Thyroid gland (tissue), 4 donors: ENCODE measurements at regions not wholly inside any gene's neighbourhood (a gene's known extent, or its start where the extent isn't known, plus 50 kb on each side); places are given as distances from the start of the nearest gene placed in this dataset.

ENCODE experiments used
- DNase-seq, 2 donors: peaks; one replicate each; pipeline ENCODE4 v3.0.0-alpha.2; 2019
- H3K27ac ChIP-seq, 3 donors: fragments of 200-600 bp; sonication (generic); 1 replicate in 2 of 3; 2 replicates in 1 of 3; pipeline ENCODE4 v1.5.1; 2016 to 2019; ENCODE audit warnings: mild to moderate bottlenecking in 1 of 3, moderate library complexity in 1 of 3
- H3K27me3 ChIP-seq: fragments of 200-600 bp; sonication (generic); one replicate; pipeline ENCODE4 v1.5.1; 2019
- H3K36me3 ChIP-seq, 2 donors: fragments of 200-600 bp; sonication (generic); one replicate each; pipeline ENCODE4 v1.5.1; 2016 to 2019
- H3K4me1 ChIP-seq, 2 donors: fragments of 200-600 bp; sonication (generic); one replicate each; pipeline ENCODE4 v1.5.1; 2017 to 2019
- H3K4me3 ChIP-seq, 3 donors: fragments of 200-600 bp; sonication (generic); replicated peaks in 1 of 3; 1 replicate in 2 of 3; 2 replicates in 1 of 3; pipeline ENCODE4 v1.5.1; 2016; ENCODE audit warnings: mild to moderate bottlenecking in 1 of 3
- H3K9me3 ChIP-seq: fragments of 200-600 bp; sonication (generic); one replicate; pipeline ENCODE4 v1.5.1; 2017
- CTCF ChIP-seq, 6 experiments: fragments of 200-600 bp in 3 of 6; fragments of 450-650 bp in 3 of 6; sonication (generic) in 3 of 6; IDR thresholded peaks; one replicate each; pipeline ENCODE4 v1.5.1; 2016 to 2019; ENCODE audit warnings: antibody characterized with exemption in 6 of 6, mild to moderate bottlenecking in 2 of 6, inconsistent platforms in 1 of 6, moderate library complexity in 1 of 6
- POLR2A ChIP-seq, 2 donors: fragments of 450-650 bp; IDR thresholded peaks; one replicate each; pipeline ENCODE4 v1.6.1; 2017; ENCODE audit warnings: antibody characterized with exemption in 2 of 2, mild to moderate bottlenecking in 2 of 2, moderate library complexity in 1 of 2
- WGBS, 2 donors: methylation state at CpG; one replicate each; pipeline ENCODE4 v1.1.5; 2017; 5-methylcytosine and 5-hydroxymethylcytosine counted together
- intact Hi-C: fragments of 100-400 bp; cut with DNase I; formaldehyde crosslinking; loops from one replicate; pipeline ENCODE4 v1.15.1; 2023

GRCh38 chr5:2592766-2593165, 158.7 kb downstream of the IRX2 start:
- Histone ChIP-seq H3K4me1 (no peaks in the 10 kb centered on the region), H3K4me3 (no peak overlapping the region), H3K36me3 (no peaks in the 10 kb centered on the region), H3K27ac (no peak overlapping the region), H3K27me3 (no peaks in the 10 kb centered on the region), H3K9me3 (no peaks in the 10 kb centered on the region)
- WGBS, 2 donors: 73 to 76% methylated on average over 10 of the region's 10 CpGs
- intact Hi-C loops: no loop called here
- TF ChIP-seq CTCF (IDR thresholded peaks at IDR 0.05): no peak
- no peak for TF ChIP-seq POLR2A (IDR thresholded peaks at IDR 0.05)
- no peak for DNase-seq

GRCh38 chr5:2591777-2592453, 159.6 kb downstream of the IRX2 start:
- intact Hi-C loops: no loop called here
- no peak overlapping the region for H3K27ac ChIP-seq
- TF ChIP-seq POLR2A (IDR thresholded peaks at IDR 0.05): no peak
- no peak for TF ChIP-seq CTCF (IDR thresholded peaks at IDR 0.05)
- H3K27me3 ChIP-seq: no peaks in the 10 kb centered on the region
- 53% methylated on average over 12 to 14 of the region's 19 CpGs for WGBS, 2 donors
- H3K9me3 ChIP-seq: no peaks in the 10 kb centered on the region
- H3K36me3 ChIP-seq: no peaks in the 10 kb centered on the region
- no peak for DNase-seq
- no peaks in the 10 kb centered on the region for H3K4me1 ChIP-seq
- H3K4me3 ChIP-seq: no peak overlapping the region

- H3K4me3 ChIP-seq: no peak overlapping the region
Observed at GRCh38 chr5:2588850-2589501, 162.5 kb downstream of the IRX2 start.

GRCh38 chr5:2587189-2588031, 164.1 kb downstream of the IRX2 start:
- no peak for DNase-seq
- TF ChIP-seq POLR2A (IDR thresholded peaks at IDR 0.05) (no peak), CTCF (IDR thresholded peaks at IDR 0.05) (no peak)
- Histone ChIP-seq H3K4me3 (no peak overlapping the region), H3K27ac (no peak overlapping the region), H3K4me1 (no peaks in the 10 kb centered on the region), H3K36me3 (no peaks in the 10 kb centered on the region), H3K27me3 (no peaks in the 10 kb centered on the region), H3K9me3 (no peaks in the 10 kb centered on the region)
- whole genome bisulfite sequencing, 2 donors: 92 to 93% methylated on average over 9 to 13 of the region's 15 CpGs
- intact Hi-C loops: no loop called here

More at GRCh38 chr5:2588850-2589501, 162.5 kb downstream of the IRX2 start:
- intact Hi-C loops: no loop called here
- Histone ChIP-seq H3K27me3 (no peaks in the 10 kb centered on the region), H3K9me3 (no peaks in the 10 kb centered on the region), H3K4me1 (no peaks in the 10 kb centered on the region), H3K27ac (no peak overlapping the region), H3K36me3 (no peaks in the 10 kb centered on the region)
- WGBS, 2 donors: 67 to 75% methylated on average over 9 of the region's 9 CpGs
- DNase-seq: no peak
- TF ChIP-seq POLR2A (IDR thresholded peaks at IDR 0.05): no peak
- TF ChIP-seq CTCF (IDR thresholded peaks at IDR 0.05): no peak
